HG02623 (cell line): ENCODE measurements at regions not wholly inside any gene's neighbourhood (a gene's known extent, or its start where the extent isn't known, plus 50 kb on each side); places are given as distances from the start of the nearest gene placed in this dataset.

ENCODE experiments used
- ATAC-seq: cut with Tn5 transposase; IDR thresholded peaks from one replicate; pipeline ENCODE4 v1.9.1; 2021; ENCODE audit warnings: moderate library complexity; ENCODE audit not compliant: unreplicated experiment

- ATAC-seq = no peak
Observed at GRCh38 chr12:85352016-85352415, 72.0 kb downstream of the ALX1 start.

- ATAC-seq = no peak
Observed at GRCh38 chr12:85356596-85357385, 76.8 kb downstream of the ALX1 start.

GRCh38 chr12:85357609-85358008, 77.6 kb downstream of the ALX1 start:
- ATAC-seq = no peak

DNA sequence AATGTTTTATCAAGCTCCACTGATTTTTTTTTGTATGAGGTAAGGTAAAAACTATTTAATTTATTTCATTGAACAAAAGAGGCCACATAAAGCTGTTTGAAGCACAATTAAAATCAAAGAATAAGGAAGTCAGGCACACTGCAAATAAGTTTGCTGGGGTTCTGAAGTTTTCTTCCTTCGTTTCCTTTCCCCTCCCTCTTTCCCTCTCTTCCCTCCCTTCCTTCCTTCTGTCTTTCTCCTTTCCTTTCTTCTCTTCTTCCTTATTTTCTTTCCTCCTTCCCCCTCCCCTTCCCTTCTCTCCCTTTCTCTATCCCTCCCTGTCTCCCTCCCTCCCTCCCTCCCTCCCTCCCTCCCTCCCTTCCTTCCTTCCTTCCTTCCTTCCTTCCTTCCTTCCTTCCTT, 78.7 kb downstream of the ALX1 start:
- no peak for ATAC-seq

- ATAC-seq = no peak
Observed at GRCh38 chr12:85363382-85364190, 83.6 kb downstream of the ALX1 start.

- no peak for ATAC-seq
Observed at GRCh38 chr12:85367936-85368335, 87.9 kb downstream of the ALX1 start.

DNA sequence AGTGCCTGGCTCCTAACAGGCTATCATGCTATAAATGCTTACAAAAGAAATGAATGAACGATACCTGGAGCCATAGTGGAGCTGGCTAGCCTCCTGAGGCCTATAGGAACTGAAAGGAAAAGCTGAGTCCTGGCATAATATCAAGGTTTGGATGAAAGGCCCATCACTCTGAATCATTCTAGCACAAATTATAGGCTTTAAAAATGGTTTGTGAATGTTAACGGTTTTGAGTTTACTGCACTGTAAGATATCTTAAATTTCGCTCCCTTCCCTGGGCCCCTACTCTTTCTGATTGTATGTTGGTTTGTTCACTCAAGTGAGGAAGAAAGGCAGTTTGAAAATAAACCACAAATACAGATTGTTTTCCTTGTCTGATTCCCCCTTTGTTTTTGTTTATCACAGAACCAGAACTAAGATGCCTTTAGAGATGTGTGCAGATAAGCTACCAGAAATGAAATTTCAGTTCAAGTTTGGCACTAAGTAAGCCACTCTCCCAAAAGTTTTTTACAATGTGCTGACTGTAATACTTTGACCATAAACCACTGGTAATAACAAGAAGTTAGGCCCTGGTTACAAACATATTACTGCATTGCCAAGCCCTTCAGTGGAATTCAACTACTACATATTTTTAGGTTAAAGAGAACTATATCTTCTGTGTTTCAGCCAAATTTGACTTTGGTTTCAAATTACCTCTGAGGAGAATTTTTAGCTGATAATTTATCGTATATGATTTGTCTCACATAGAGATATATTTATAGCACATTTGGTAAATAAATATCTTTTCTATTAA, 89.5 kb downstream of the ALX1 start:
- no peak for ATAC-seq

GRCh38 chr12:85373045-85373444, 93.0 kb downstream of the ALX1 start:
- ATAC-seq = no peak

GRCh38 chr12:85374981-85375380, 95.0 kb downstream of the ALX1 start:
- no peak for ATAC-seq

- ATAC-seq = no peak
Observed at GRCh38 chr12:85385406-85385805, 105.4 kb downstream of the ALX1 start.

- no peak for ATAC-seq
Observed at GRCh38 chr12:85390266-85390665, 110.2 kb downstream of the ALX1 start.

GRCh38 chr12:85392508-85392907, 112.5 kb downstream of the ALX1 start:
- no peak for ATAC-seq

DNA sequence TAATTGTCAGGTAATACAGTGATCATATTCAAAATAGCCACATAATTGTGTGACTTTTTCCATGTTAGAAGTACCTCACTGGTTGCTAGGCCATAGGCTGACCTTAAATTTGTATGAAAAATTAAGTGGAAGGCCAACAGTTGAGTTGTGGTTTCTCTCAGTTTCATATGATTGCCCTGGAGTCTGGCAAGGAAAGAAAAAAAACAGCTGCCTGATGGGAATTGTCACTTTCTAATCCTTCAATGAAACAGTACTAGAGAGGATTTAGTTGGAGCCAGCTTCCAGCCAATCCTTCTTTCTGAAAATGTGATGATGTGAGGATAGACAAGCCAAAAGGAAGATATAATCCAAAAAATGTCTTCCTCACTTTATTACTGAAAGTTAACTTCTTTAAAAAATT, 113.6 kb downstream of the ALX1 start:
- no peak for ATAC-seq

GRCh38 chr12:85394065-85394464, 114.0 kb downstream of the ALX1 start:
- no peak for ATAC-seq

DNA sequence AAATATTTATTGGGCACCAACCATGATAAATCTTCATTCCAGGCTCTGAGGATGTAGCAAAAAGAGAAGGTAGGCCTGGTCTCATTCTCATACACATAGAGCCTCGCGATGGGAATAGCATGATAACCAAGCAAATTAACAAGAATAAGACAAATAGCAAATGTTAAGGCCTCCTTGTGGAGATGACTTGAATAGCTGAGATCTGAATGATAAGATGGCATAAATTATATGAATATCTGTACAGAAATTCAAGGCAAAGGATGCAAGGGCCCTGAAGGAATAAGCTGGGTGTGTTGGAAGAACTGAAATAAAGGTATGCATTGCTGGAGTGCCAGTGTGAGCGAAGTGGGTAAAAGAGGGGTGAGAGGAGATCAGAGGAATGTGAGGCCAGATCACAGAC, 114.8 kb downstream of the ALX1 start:
- no peak for ATAC-seq

- ATAC-seq = no peak
Observed at GRCh38 chr12:85405262-85405661, 125.2 kb downstream of the ALX1 start.

DNA sequence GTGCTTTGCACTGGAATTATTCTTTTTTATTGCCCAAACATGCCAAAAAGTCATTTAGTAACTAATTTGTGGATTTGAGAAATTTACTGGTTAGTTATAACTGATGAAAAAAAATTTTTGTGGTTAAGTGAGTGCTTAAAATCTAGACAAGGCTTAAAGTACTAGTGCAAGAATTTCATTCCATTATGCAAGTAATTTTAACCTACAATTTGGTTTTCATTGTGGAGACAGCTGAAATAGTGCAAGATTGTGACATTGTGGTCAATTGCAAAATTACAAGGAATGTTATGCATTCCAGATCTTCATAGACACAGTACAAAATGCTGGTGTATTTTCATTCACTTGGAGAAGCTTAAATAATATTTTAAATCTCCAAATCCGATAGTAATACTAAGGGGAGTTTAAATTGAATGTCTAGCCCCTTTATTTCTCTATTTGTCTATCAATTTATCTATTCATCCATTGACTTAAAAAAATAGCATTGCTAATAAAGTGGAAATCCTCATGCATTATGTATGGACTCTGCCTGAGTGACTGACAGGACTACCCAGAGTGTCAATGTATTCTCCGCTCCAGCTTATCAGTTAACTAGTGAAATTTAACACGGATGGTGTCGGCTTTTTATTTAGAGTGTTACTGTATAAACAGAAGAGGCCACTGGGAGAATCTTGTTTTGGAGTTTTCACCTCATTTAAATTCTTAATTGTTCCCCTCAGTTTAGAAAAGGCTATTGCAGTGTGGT, 125.9 kb downstream of the ALX1 start:
- ATAC-seq = no peak

DNA sequence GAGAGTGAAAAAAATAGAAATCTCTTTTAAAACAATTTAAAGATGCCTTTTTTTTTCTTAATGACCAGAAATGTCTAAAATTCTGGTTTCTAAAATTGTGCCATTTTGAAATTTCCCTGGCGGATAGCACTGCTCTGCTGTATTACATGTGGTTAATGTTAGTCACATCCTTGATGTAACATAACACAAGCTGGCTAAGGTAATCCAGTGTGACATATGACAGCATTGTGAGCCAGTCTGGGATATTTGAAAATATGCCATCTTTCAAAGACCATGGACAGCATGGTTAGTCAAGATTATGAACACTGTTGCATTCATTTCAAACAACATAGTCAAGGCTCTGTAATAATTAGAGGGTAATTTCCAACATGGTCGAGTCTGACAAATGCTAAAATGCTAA, 133.2 kb downstream of the ALX1 start:
- no peak for ATAC-seq

GRCh38 chr12:85422762-85423161, 142.7 kb downstream of the ALX1 start:
- no peak for ATAC-seq

DNA sequence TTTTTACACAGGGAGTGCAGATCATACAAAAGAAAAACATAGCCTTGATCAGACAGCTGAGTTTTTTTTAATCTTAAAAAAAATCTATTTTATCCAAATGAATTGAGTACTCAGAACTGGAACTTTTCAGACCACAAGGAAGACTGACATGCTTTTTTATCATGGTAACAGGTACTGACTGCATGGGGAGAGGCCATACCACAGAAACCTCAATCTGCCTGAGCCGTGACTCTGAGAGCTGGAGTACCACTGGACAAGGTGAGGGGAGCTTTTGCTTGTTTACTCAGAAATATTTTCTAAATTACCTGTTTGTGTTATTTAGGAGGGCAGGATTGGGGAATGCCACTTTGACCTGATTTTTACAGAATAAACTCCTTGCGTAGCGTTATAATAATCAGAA, 143.9 kb downstream of the ALX1 start:
- peak; percentile 54 for ATAC-seq
